Fibroblast of skin of right biceps (primary cell): ENCODE measurements at regions not wholly inside any gene's neighbourhood (a gene's known extent, or its start where the extent isn't known, plus 50 kb on each side); places are given as distances from the start of the nearest gene placed in this dataset.

Source experiments
- DNase-seq: peaks from one replicate; pipeline ENCODE4 v3.0.0-alpha.2; 2013

DNA sequence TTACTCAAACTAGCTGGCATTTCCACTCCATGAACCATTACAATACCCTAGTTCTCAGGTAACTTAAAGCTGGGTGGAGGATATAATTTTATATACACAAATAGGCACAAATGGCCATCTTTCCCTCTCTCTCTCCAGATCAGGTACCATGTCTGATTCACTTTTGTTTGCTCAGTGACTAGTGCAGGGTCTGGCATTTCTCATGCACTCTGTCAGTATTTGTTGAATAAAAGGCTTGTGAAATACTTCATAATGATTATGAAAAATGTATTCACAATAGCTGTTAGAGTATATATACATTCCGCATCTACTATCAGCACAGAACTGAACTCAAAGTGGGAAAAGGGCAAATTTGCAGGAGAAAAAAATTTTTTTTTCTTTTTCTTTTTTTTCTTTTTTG, 510.2 kb upstream of the USP24 start:
- DNase-seq = peak; percentile 66

DNA sequence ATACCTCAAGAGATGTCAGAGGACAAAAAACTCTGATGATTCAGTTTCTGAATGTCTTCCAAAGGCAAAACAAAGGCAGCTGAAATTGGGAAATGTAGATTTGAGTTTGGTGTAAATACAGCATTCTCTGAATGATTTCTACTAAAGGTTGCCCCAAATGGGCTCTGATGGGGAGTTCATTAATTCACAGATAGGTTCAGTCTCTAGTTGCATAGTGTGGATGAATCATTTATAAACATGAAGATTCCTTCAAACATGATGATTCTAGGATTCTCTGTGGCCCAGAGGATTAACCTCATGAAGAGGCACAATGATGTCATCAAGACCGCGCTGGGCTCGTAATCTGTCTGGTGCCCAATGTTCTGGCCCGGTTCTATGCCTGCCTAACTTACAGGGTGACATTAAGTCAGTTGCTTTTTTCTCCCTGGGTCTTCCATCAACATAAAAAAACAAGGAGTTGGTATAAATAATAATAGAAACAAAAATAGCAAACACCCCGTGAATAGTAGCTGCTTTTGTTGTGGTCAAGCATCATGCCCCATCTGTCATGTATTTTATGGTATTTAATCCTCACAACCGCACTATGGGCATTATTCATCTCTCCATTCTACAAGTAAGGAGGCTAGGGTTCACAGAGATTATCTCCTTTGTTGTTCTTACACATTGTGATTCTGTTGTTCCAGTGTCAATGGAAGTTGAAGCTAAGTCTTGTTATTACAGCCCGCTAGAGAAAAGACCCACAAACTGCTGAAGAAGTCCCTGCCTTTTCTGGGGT, 509.6 kb upstream of the USP24 start:
- peak; percentile 95 for DNase-seq

DNA sequence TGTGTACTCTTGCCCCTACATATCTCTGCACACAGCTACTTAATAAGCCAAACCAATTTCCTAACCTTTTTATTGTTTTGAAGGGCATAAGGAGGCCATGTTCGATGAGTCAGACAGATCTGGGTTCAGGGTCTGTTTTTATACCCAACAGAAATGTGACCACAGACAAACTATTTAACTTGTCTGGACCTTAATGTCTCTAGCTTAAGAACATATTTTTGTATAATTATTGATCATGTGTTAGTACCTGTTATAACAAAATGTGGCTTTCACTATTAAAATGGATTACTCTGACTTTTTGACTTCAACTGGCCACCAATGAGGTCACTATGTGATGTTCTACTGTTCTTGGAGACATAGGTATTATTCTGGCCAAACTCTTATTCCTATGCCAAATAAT, 507.8 kb upstream of the USP24 start:
- no peak for DNase-seq

DNA sequence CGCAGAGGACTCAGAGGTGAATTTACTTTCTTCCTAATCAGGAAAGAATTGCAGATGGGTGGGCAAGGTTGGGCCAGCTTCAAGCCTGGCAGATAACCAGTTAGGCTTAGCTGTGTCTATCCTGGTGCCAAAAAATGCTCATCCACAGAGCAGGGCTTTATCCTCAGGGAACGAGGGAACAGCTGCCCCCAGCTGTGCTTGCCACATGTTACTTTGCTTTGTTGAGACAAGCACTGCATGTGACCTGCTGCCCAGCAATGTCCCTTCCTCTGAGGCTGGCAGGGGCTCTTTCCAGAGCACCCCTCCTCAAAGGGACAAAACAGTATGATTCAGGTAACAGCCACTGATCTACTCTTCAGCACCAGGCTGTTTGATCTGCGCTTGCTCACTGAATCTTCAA, 505.1 kb upstream of the USP24 start:
- DNase-seq = no peak

DNA sequence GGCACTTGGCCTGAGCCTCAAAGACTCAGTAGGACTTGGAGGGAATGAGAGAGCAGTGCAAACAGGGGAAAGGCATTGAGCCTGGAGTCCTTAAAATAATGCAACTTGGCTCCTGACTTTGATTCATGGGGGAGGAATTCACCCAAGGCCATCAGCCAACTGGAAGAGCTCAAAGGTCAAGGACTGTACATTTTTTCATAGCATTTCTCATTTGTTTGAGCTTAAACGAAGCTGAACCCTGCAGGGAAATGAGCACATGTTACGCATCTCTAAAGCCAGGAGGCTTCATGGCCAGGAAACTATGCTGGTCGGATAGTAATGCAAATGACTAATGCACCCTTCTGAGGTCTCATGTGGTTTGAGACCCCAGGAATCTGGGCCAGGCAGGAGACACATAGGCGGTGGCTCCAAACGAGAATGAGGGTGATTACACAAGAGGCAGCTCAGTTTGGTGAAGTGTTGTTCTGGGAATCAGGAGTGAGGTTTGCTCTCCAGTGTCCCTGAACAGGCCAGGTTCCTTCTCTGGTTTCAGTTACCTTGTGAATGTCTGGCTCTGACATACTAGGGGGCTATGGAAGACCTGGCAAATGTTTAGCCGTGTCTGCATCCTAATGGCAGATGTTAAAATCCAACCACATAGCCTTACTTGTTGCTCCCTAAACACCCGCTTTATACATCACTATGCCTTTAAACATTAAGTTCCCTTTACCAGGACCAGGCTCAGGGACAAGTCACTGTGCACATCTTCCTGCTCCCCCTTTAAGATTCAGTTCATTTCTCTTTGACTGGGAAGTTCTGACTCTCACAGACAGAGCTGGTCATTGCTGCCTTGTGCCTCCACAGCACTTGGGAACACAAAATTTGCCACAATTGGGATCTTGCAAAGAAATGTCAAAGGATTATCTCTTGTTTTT, 503.9 kb upstream of the USP24 start:
- DNase-seq = peak; percentile 100

DNA sequence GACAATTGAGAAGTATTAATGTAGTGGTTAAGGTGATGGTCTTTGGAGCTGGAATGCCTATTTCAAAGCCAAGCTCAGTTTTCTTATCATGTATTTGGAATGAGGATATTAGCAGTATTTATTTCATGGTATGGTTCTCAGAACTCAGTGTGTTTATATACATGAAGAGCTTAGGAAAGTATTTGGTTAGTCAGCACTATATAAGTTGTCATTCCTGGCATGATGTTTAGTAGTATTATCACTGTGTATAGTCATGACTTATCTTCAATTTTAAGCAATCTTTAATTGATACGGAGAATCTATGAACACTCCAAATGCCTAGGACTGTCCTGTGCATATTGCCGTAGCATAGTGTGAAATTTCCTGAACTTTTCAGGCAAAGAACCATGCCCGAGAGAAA, 501.9 kb upstream of the USP24 start:
- peak; percentile 86 for DNase-seq

DNA sequence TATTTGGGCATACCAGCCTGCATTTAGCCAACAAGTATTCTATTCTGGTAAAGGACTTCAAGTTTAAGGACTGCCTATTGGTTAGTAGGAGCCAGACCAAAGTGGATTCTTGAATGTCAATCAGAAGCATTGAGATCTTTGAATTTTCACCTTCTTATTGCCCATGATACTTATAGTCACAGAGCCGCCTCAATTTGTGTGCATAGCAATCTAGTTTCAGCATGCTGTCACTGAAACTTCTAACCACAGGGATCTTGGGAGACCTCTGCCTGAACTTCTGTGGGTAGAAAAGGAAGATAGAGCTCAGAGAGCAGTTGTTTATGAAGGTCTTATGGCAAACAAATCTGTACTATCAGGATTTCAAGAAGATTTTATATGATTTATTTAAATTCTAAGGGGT, 501.4 kb upstream of the USP24 start:
- peak; percentile 87 for DNase-seq

DNA sequence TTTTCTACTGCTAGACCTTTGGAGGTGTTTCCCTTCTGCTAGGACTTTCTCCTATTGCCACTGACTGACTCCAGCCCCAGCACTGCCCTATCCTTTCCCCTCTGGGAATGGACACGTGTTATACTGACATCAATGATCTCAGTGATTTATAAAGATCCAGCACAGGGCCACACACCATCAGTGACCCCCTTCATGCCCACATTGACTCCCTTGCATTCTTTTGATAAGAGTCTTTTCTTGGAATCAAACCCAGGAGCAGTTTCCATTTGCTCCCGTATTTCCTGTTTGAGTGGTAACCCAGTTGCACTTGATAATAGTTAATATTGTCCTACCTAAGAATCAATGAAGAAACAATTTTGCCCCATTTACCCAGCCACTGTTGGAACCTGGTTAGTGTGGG, 501.0 kb upstream of the USP24 start:
- DNase-seq = peak; percentile 72

DNA sequence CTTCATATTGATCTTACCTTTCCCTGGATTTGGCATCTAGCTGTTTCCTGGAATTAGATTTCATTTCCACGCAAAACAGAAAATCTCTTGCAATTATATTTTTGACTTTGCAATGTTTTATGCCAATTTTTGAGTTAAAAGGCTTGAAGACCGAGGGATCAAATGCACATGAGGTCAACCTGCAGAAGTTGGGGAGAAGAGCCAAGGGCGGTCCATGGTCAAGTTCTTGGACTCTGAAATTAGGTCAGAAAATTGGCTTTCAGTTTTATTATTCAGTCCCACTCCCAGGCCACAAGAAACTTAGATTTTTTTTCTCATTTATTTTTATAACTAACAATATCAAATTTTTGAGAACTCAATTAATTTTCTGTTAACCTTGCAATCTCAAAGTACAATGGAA, 499.1 kb upstream of the USP24 start:
- DNase-seq = no peak

DNA sequence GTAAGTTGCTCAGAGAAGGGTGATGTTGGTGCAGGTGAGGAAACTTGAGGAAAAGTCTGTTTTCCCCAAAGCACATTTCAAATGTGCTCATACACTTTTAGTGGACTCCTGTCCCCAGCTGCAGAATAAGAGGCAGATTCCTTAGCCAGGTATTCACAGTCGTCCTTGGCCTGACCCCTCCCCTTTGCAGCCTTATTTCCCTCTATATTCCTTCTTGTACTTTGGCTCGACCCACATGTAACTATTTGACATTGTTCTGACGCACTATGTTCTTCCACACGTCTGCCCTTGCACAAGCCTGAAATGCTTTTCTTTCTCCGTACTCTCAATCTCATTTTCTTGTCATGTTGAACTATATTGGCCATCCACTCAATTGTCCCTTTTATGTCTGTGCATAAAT, 498.4 kb upstream of the USP24 start:
- DNase-seq = no peak

DNA sequence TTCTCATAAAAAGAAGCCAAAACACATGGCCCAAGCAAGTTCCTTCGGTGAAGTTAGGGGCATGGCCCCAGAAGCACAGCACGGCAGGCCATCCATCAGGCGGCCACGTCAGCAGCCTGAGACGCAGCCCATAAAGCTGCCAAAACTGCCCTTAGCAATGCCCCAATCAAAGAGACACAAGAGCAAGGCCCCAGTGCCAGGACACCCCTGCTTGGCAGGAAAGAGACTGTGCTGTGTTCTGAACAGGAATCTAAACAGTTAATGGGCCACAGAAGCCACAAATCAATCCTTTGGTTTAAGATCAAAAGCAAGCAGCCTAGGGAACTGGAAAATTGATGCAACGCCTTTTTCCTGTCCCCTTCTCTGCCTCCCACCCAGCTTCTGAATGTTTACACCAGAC, 497.0 kb upstream of the USP24 start:
- DNase-seq = peak; percentile 66

DNA sequence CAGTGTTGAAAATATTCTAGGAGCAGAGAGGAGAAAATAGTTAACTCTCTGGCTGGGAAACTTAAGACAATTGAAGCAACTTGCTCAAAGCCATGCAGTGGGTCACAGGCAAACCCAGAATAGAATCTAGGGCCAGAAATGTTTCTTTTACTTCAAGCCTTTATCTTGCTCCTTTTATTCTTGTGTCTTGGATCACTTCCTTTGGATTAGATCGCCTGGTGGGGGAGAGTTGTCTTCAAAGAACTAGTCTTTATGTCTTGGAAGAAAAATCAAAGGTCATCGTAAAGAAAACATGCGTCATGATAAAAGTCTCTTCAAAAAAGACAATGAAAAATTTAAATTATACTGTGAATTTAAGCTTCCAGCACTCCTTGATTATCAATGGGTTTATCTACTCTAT, 493.6 kb upstream of the USP24 start:
- DNase-seq = no peak

DNA sequence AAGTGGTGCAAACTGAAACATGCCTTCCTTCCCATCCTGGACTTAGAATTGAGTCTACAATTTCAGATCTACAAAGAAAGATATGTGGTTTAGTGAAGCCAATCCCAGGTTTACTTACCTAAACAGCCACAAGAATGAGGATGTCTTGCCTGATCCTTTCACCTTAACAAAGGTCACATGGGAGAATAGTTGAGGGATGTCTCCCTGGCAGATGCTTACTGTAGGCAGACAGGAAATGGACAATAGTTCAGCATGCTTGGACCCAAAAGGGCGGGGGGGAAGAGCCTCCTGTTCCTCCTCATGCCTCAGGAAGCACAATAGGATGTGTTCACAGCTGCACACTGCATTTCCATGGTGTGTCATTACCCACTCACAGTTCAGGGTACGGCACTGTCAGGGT, 492.7 kb upstream of the USP24 start:
- DNase-seq = no peak

DNA sequence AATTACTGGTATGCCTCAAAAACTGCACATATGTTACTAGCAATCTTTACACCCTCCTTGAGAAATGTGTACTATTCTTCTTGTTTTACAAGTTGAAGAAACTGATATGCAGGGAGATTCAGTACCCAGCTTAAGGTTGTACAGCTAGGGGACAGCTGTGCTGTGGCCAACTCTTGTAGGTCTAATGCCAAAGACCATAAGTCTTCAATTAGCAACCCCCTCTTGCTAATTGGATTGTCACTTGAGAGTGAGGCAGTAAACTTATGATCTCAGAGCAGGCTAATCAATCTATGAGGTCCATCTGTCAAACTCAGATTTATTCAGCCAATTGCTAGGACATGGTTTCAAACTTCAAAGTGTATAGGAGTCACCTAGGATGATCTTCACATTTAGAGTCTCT, 492.0 kb upstream of the USP24 start:
- DNase-seq = no peak

DNA sequence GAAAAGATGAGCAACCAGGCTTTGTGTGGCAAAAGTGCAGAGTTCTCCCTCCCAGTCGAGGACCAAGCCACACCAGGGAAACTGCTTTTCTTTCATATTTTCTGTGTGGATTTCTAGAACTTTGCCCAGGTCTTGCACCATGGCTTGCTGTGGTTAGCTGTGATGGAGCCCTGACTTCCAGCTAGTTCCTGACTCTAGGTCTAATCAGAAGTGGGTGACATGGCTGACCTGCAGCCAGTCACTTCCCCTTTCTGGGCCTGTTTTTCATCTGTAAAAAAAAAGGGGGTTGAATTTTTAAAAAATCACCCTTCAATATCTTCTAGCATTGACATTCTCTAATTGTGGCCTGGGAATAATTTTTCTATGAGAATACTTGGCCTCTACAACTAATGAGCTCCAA, 491.2 kb upstream of the USP24 start:
- DNase-seq = no peak

DNA sequence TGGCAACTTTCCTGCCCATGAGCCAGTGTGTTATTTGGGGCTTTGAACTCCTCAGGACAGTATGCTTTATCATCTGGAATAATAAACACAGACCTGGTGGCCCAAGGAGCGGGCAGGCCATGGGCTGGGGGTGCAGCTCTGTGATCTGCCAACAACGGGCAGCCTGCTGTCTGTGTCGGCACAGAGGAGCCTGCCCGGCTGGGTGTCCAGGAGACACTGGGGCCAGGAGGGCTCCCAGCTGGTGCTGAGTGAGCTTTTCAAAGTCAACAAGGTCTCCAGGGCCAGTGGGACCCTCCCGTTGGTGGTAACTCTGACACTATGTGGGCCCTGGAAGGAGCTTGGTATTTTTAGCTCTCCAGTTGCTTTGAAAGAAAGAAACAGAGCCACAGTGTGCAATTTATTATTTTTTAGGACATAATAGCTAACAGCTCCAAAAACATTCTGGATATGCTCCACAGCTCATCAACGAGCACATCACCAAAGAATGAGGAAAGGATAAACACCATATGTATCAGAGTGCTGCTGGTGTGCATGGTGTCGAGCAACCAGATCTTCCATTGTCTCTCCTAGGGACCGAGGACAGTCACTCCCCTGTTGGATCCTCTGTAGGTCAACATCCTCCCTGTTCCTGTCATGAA, 488.7 kb upstream of the USP24 start:
- peak; percentile 64 for DNase-seq

DNA sequence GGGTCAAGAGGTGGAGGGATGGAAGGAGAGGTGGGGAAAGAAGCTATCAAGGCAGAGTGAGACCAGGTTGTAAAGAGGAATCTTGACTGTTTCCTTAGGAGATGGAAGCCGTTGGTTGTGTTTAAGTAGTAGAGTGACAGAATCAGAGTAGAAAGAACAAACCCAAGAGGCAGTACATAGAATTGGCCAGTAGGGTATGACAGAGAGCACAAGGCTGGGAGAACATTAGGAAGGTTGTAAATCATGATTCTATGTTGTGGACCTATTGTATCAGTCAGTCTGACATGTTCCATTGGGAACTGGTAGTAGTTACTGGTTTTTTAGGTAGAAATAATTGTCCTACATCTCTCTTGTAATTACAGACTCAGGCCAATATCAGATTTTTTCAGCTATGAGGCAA, 486.9 kb upstream of the USP24 start:
- no peak for DNase-seq

DNA sequence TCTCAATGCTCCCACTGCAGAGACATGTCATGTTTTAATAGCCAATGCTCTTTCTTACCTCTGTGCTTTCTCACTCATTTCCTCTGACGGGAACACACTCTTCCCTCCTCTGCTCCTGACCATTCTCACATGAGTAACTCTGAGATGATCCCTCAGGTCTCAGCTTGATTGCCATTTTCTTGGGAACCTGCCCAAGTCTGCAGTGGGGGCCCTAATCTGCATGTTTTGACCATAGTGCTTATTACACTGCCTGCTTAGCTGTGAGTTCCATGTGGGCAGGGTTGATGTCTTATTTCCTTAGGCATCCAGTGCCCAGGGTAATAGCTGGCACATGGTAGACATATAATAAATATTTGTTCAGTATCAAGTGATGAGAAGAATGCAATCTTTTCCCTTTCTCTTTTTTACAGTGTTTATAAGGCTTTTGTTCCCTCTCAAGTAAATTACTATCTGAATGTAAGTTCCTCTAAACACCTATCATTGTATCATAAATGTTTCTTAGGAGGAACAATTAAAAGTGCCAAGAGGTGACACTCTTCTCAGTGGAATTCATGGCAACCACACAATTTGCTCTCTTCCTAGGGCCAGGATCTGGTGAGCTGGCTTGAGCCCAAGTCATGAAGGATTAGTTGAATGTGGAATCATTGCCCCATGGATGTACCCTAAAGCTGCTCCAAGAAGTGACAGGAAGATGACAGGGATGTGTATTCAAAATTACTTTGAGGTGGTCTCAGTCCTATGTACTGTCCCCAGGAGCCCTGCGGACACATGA, 485.4 kb upstream of the USP24 start:
- peak; percentile 77 for DNase-seq

DNA sequence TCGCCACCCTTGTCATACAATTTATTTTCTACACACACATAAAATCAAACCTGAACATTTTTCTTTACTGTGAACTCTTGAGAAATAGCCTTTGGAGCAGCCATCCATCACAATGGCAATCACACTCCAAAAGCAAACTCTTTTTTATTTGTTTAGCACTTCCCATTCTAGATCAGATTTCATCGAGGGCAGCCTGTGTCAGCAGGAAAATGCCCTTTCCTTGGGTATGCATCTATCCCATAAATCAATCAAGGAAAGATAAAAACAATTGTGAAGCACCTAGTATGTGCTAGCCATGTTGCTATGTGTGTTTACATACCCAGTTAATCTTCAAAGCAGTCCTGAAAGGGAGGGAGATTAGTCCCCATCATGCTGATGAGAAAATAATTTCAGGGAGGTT, 484.1 kb upstream of the USP24 start:
- DNase-seq = no peak

DNA sequence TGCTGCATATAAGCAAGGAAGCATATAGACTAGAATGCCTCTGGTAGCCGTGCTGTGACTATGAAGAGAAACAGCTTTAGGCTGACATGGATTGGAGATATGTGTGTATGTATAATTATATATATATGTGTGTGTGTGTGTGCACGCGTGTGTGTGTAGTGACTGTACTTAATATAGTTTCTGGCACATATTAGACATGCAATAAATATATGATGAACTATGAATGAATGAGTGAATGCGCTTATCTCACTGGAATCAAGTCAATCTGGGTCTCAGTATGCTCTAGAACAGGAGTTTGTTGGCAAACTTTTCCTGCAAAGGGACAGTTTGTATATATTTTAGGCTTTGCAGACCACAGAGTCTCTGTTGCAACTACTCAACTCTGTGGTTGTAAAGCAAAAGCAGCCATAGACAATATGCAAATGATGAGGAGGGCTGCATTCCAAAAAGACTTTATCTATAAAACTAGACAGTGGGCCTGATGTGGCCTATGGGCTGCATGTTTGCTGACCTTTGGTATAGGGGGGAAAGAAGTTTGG, 482.9 kb upstream of the USP24 start:
- DNase-seq = no peak

DNA sequence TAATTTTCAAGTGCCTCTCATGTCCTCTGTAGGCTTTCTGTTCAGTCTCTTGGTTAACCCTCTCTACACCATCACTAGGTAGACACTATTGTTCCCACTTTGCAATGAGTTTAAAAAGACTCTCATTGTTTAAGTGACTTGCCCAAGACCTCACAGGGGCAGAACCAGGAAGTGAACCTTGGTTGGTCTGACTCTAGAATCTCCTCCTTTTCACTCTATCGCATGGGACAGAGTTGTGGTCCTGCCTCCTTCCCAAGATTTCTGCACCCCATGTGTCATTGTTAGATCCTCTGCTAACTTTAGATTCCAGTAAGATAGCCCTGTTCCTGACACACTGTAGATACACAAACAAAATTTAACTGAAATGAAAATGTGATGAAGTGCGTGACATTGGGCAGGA, 481.7 kb upstream of the USP24 start:
- DNase-seq = peak; percentile 72

DNA sequence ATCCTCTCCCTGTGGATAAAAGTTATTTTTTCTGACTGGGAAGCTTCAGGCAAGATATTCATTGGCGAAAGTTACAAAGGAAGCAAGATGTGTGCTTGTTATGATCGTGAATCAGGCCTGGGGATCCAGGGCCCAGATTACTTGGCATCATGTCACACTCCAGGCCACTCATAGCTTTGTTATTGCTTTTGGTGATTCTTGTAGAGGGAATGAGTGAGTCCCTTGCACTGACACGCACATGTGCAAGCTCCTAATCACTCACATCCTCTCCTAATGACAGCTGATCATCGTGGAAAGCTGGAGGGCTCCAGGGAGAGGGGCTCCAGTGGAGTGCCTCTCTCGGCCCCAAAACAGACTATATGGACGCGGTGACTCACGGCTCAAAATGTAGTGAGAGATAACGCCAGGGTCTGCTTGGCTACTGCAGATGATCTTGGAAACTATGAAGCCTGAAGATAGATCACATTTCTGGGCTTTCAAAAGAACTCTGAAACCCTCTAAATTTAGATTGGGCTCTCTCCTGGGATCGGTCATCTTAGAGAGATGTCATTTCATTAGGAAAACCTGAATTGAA, 481.1 kb upstream of the USP24 start:
- DNase-seq = peak; percentile 99
